Body of pancreas (tissue), 4 donors: ENCODE measurements at regions not wholly inside any gene's neighbourhood (a gene's known extent, or its start where the extent isn't known, plus 50 kb on each side); places are given as distances from the start of the nearest gene placed in this dataset.

Experiments used
- CTCF ChIP-seq, 7 experiments: fragments of 450-650 bp in 4 of 7; fragments of 200-600 bp in 3 of 7; sonication (generic) in 3 of 7; IDR thresholded peaks; one replicate each; pipeline ENCODE4 v1.5.1; 2016 to 2019; ENCODE audit warnings: antibody characterized with exemption in 7 of 7
- POLR2A ChIP-seq, 3 donors: fragments of 450-650 bp; IDR thresholded peaks; one replicate each; pipeline ENCODE4 v1.6.1; 2016; ENCODE audit warnings: antibody characterized with exemption in 3 of 3, mild to moderate bottlenecking in 2 of 3

- TF ChIP-seq CTCF (IDR thresholded peaks at IDR 0.05), result no peak
- no peak for TF ChIP-seq POLR2A (IDR thresholded peaks at IDR 0.05)
Measured at GRCh38 chr1:194990483-194990882, 1617.8 kb downstream of the KCNT2 start.
